Erythroblast (primary cell): ENCODE measurements at regions not wholly inside any gene's neighbourhood (a gene's known extent, or its start where the extent isn't known, plus 50 kb on each side); places are given as distances from the start of the nearest gene placed in this dataset.

Source experiments
- DNase-seq, 2 experiments: peaks; one replicate each; lab custom pipeline; 2025; lab: John Stamatoyannopoulos, UW
- GATA1 ChIP-seq: IDR thresholded peaks from 2 replicates; pipeline ENCODE4 v1.6.1; 2011; ENCODE audit warnings: low read depth, mild to moderate bottlenecking, control low read depth, low read length, moderate library complexity
- POLR2A ChIP-seq: IDR thresholded peaks from 2 replicates; pipeline ENCODE4 v1.6.1; 2011; ENCODE audit warnings: mild to moderate bottlenecking, low read length

- no peak for DNase-seq
- no peak for TF ChIP-seq POLR2A
Measured at GRCh38 chr6:128827675-128828464, 55.1 kb upstream of the LAMA2 start.

GRCh38 chr6:128826606-128827005 is 56.3 kb upstream of the LAMA2 start:
- DNase-seq = no peak
- TF ChIP-seq GATA1 (no peak), POLR2A (no peak)

GRCh38 chr6:128822271-128822670 is 60.7 kb upstream of the LAMA2 start:
- TF ChIP-seq POLR2A (no peak), GATA1 (no peak)
- no peak for DNase-seq

- DNase-seq = no peak
- TF ChIP-seq POLR2A = no peak
- TF ChIP-seq GATA1 = no peak
Measured at GRCh38 chr6:128821116-128821515, 61.8 kb upstream of the LAMA2 start.

- TF ChIP-seq POLR2A (no peak), GATA1 (no peak)
- no peak for DNase-seq
Measured at GRCh38 chr6:128808856-128809255, 74.1 kb upstream of the LAMA2 start.

GRCh38 chr6:128807577-128807976 is 75.4 kb upstream of the LAMA2 start:
- TF ChIP-seq POLR2A (no peak), GATA1 (no peak)
- peak; percentile 2 to 10 for DNase-seq

- DNase-seq = no peak
- TF ChIP-seq POLR2A = no peak
- no peak for TF ChIP-seq GATA1
Measured at GRCh38 chr6:128806261-128806660, 76.7 kb upstream of the LAMA2 start.

- TF ChIP-seq GATA1 (no peak), POLR2A (no peak)
- no peak for DNase-seq
Measured at GRCh38 chr6:128803911-128804310, 79.0 kb upstream of the LAMA2 start.

GRCh38 chr6:128801621-128802020 is 81.3 kb upstream of the LAMA2 start:
- no peak for DNase-seq
- no peak for TF ChIP-seq GATA1

- no peak for DNase-seq
- no peak for TF ChIP-seq GATA1
- TF ChIP-seq POLR2A = no peak
Measured at GRCh38 chr6:128784266-128784665, 98.7 kb upstream of the LAMA2 start.

GRCh38 chr6:128768187-128768586 is 114.8 kb upstream of the LAMA2 start:
- no peak for DNase-seq
- TF ChIP-seq POLR2A (no peak), GATA1 (no peak)

GRCh38 chr6:128767705-128768104 is 115.2 kb upstream of the LAMA2 start:
- DNase-seq = no peak
- no peak for TF ChIP-seq POLR2A
- no peak for TF ChIP-seq GATA1

GRCh38 chr6:128767150-128767549 is 115.8 kb upstream of the LAMA2 start:
- DNase-seq = no peak
- no peak for TF ChIP-seq POLR2A
- no peak for TF ChIP-seq GATA1

GRCh38 chr6:128763599-128764300 is 119.2 kb upstream of the LAMA2 start:
- TF ChIP-seq GATA1 = no peak
- TF ChIP-seq POLR2A = no peak
- no peak for DNase-seq
